ENCODE measurements at regions not wholly inside any gene's neighbourhood (a gene's known extent, or its start where the extent isn't known, plus 50 kb on each side); places are given as distances from the start of the nearest gene placed in this dataset.

DNA sequence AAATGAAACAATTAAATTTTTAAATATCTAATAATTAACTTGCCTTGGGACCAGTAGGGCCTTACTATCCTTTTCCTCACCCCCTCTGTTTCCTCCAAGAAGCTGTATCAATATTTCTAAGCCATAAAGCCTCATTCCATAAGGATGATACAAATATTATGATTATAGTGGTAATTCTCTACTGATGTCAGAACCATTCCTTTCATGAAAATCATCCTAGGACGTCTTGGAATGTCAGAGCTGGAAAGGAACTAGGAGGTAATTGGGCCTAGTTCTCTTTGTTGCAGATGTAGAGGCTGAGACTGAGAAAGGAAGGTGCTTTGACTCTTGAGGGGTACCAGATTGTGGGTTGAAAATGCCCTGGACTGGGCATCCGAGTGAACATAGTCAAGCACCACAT lies 766.7 kb upstream of the GHITM start:
- Histone ChIP-seq H3K27ac (replicated peaks; ENCODE audit: low read length) (no peak overlapping the region), H3K18ac (ENCODE audit: low read length) (no peak overlapping the region), H4K8ac (ENCODE audit: low read depth, low read length) (no peak overlapping the region), H3K9ac (ENCODE audit: low read depth, low read length, poor library complexity) (no peak overlapping the region), H3K79me1 (ENCODE audit: low read depth, low read length) (no peaks in the 10 kb centered on the region), H3K4me2 (ENCODE audit: insufficient read depth, low read length, poor library complexity, severe bottlenecking) (no peak overlapping the region), H2BK12ac (ENCODE audit: low read length) (no peak overlapping the region), H3K9me3 (replicated peaks in 1 of 2; ENCODE audit: control insufficient read depth in 2 of 2, insufficient read depth in 1 of 2, low read depth in 1 of 2, low read length in 2 of 2) (no peaks in the 10 kb centered on the region), H3K4ac (ENCODE audit: low read length) (no peak overlapping the region), H3K27me3 (ENCODE audit: control insufficient read depth in 3 of 3, insufficient read depth in 3 of 3, low read depth in 1 of 3, low read length in 3 of 3) (no peaks in the 10 kb centered on the region), H3K36me3 (replicated peaks in 1 of 2; ENCODE audit: control insufficient read depth in 2 of 2, insufficient read depth in 2 of 2, low read length in 2 of 2) (no peaks in the 10 kb centered on the region), H3K4me1 (ENCODE audit: control insufficient read depth in 2 of 2, insufficient read depth in 1 of 2, low read depth in 1 of 2, low read length in 2 of 2) (no peaks in the 10 kb centered on the region), H2AFZ (ENCODE audit: low read length) (no peak overlapping the region), H3K14ac (ENCODE audit: low read length) (no peak overlapping the region), H2BK15ac (ENCODE audit: low read length) (no peak overlapping the region), H2AK5ac (ENCODE audit: low read depth, low read length) (no peak overlapping the region), H2BK120ac (ENCODE audit: low read depth, low read length) (no peak overlapping the region), H4K91ac (ENCODE audit: low read depth, low read length, poor library complexity) (no peak overlapping the region), H3K4me3 (ENCODE audit: low read length in 2 of 2) (no peak overlapping the region), H2BK5ac (ENCODE audit: low read length) (no peak overlapping the region), H3K23ac (ENCODE audit: low read depth, low read length, poor library complexity) (no peak overlapping the region)
- no CpG with 5 or more reads among the region's 2 CpGs for WGBS, 2 donors (ENCODE audit: extremely low coverage in 2 of 2, insufficient read length in 2 of 2, insufficient replicate concordance in 1 of 2)
- DNase-seq (ENCODE audit: low spot score): no peak

DNA sequence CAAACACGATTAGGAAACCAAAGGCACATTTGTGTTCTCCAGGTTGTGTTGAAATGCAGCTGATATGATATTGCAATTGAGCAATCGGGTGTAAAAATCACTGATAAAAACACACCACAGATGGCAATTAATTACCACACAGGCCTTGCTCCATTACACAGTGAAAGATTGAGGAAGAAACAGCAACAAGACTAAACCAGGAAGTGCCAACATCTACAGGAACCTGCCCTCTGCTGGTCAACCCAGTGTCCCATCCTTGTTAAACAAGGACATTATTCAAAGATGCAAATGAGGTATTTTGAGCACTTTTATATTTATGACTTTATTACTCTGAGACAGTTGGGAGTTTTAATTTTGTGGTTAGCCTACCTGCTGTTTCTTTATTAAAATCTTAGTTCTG lies 765.6 kb upstream of the GHITM start:
- no peak overlapping the region for H3K14ac ChIP-seq (ENCODE audit: low read length)
- WGBS, 2 donors (ENCODE audit: extremely low coverage in 2 of 2, insufficient read length in 2 of 2, insufficient replicate concordance in 1 of 2): no CpG with 5 or more reads among the region's 2 CpGs
- no peak overlapping the region for H2BK5ac ChIP-seq (ENCODE audit: low read length)
- no peak overlapping the region for H2BK120ac ChIP-seq (ENCODE audit: low read depth, low read length)
- H3K4me3 ChIP-seq (ENCODE audit: low read length in 2 of 2): no peak overlapping the region
- DNase-seq (ENCODE audit: low spot score): no peak
- H3K27me3 ChIP-seq (ENCODE audit: control insufficient read depth in 3 of 3, insufficient read depth in 3 of 3, low read depth in 1 of 3, low read length in 3 of 3): no peaks in the 10 kb centered on the region
- no peak overlapping the region for H3K23ac ChIP-seq (ENCODE audit: low read depth, low read length, poor library complexity)
- no peaks in the 10 kb centered on the region for H3K79me1 ChIP-seq (ENCODE audit: low read depth, low read length)
- no peaks in the 10 kb centered on the region for H3K9me3 ChIP-seq (replicated peaks in 1 of 2; ENCODE audit: control insufficient read depth in 2 of 2, insufficient read depth in 1 of 2, low read depth in 1 of 2, low read length in 2 of 2)
- no peak overlapping the region for H2BK15ac ChIP-seq (ENCODE audit: low read length)
- H4K8ac ChIP-seq (ENCODE audit: low read depth, low read length): no peak overlapping the region
- H3K36me3 ChIP-seq (replicated peaks in 1 of 2; ENCODE audit: control insufficient read depth in 2 of 2, insufficient read depth in 2 of 2, low read length in 2 of 2): no peaks in the 10 kb centered on the region
- no peak overlapping the region for H2AK5ac ChIP-seq (ENCODE audit: low read depth, low read length)
- no peak overlapping the region for H3K27ac ChIP-seq (replicated peaks; ENCODE audit: low read length)
- H3K4me1 ChIP-seq (ENCODE audit: control insufficient read depth in 2 of 2, insufficient read depth in 1 of 2, low read depth in 1 of 2, low read length in 2 of 2): no peaks in the 10 kb centered on the region
- no peak overlapping the region for H3K4ac ChIP-seq (ENCODE audit: low read length)
- H3K18ac ChIP-seq (ENCODE audit: low read length): no peak overlapping the region
- no peak overlapping the region for H3K4me2 ChIP-seq (ENCODE audit: insufficient read depth, low read length, poor library complexity, severe bottlenecking)
- H4K91ac ChIP-seq (ENCODE audit: low read depth, low read length, poor library complexity): no peak overlapping the region
- no peak overlapping the region for H2BK12ac ChIP-seq (ENCODE audit: low read length)
- H3K9ac ChIP-seq (ENCODE audit: low read depth, low read length, poor library complexity): no peak overlapping the region
- no peak overlapping the region for H2AFZ ChIP-seq (ENCODE audit: low read length)

GRCh38 chr10:83374741-83375140 lies 764.6 kb upstream of the GHITM start:
- Histone ChIP-seq H3K4me1 (ENCODE audit: control insufficient read depth in 2 of 2, insufficient read depth in 1 of 2, low read depth in 1 of 2, low read length in 2 of 2) (no peaks in the 10 kb centered on the region), H3K23ac (ENCODE audit: low read depth, low read length, poor library complexity) (no peak overlapping the region), H2BK120ac (ENCODE audit: low read depth, low read length) (no peak overlapping the region), H3K36me3 (replicated peaks in 1 of 2; ENCODE audit: control insufficient read depth in 2 of 2, insufficient read depth in 2 of 2, low read length in 2 of 2) (no peaks in the 10 kb centered on the region), H3K79me1 (ENCODE audit: low read depth, low read length) (no peaks in the 10 kb centered on the region), H3K18ac (ENCODE audit: low read length) (no peak overlapping the region), H3K9me3 (replicated peaks in 1 of 2; ENCODE audit: control insufficient read depth in 2 of 2, insufficient read depth in 1 of 2, low read depth in 1 of 2, low read length in 2 of 2) (no peaks in the 10 kb centered on the region), H4K8ac (ENCODE audit: low read depth, low read length) (no peak overlapping the region), H2AFZ (ENCODE audit: low read length) (no peak overlapping the region), H4K91ac (ENCODE audit: low read depth, low read length, poor library complexity) (no peak overlapping the region), H3K4ac (ENCODE audit: low read length) (no peak overlapping the region), H2BK5ac (ENCODE audit: low read length) (no peak overlapping the region), H2AK5ac (ENCODE audit: low read depth, low read length) (no peak overlapping the region), H2BK15ac (ENCODE audit: low read length) (no peak overlapping the region), H3K9ac (ENCODE audit: low read depth, low read length, poor library complexity) (no peak overlapping the region), H2BK12ac (ENCODE audit: low read length) (no peak overlapping the region), H3K27me3 (ENCODE audit: control insufficient read depth in 3 of 3, insufficient read depth in 3 of 3, low read depth in 1 of 3, low read length in 3 of 3) (no peaks in the 10 kb centered on the region), H3K4me2 (ENCODE audit: insufficient read depth, low read length, poor library complexity, severe bottlenecking) (no peak overlapping the region), H3K14ac (ENCODE audit: low read length) (no peak overlapping the region), H3K27ac (replicated peaks; ENCODE audit: low read length) (no peak overlapping the region), H3K4me3 (ENCODE audit: low read length in 2 of 2) (no peak overlapping the region)
- no peak for DNase-seq (ENCODE audit: low spot score)

DNA sequence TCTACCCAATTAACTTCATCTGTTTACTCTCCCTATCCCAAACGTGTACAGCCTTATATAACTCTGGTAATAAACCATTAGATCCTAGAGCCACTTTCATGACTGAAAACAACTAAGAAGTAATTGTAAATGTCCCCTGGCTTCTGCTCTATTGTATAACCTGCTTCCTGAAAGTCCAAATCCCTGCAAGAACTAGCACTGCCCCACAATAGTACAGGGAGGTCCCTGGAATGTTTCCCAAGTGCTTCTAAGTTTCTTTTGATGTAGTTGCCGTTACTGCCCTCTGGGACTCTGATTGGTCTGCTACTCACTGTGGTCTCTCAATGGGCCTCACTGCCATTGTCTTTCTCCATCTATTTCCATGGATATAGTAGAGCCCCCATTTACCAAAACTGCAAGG lies 764.0 kb upstream of the GHITM start:
- H3K4me2 ChIP-seq (ENCODE audit: insufficient read depth, low read length, poor library complexity, severe bottlenecking): no peak overlapping the region
- no peaks in the 10 kb centered on the region for H3K9me3 ChIP-seq (replicated peaks in 1 of 2; ENCODE audit: control insufficient read depth in 2 of 2, insufficient read depth in 1 of 2, low read depth in 1 of 2, low read length in 2 of 2)
- no peak overlapping the region for H3K4me3 ChIP-seq (ENCODE audit: low read length in 2 of 2)
- no peak overlapping the region for H3K4ac ChIP-seq (ENCODE audit: low read length)
- no peak overlapping the region for H3K14ac ChIP-seq (ENCODE audit: low read length)
- H3K27ac ChIP-seq (replicated peaks; ENCODE audit: low read length): no peak overlapping the region
- no peak overlapping the region for H2BK12ac ChIP-seq (ENCODE audit: low read length)
- no peak overlapping the region for H4K91ac ChIP-seq (ENCODE audit: low read depth, low read length, poor library complexity)
- no CpG with 5 or more reads among the region's 2 CpGs for WGBS, 2 donors (ENCODE audit: extremely low coverage in 2 of 2, insufficient read length in 2 of 2, insufficient replicate concordance in 1 of 2)
- no peaks in the 10 kb centered on the region for H3K27me3 ChIP-seq (ENCODE audit: control insufficient read depth in 3 of 3, insufficient read depth in 3 of 3, low read depth in 1 of 3, low read length in 3 of 3)
- H2AFZ ChIP-seq (ENCODE audit: low read length): no peak overlapping the region
- H3K4me1 ChIP-seq (ENCODE audit: control insufficient read depth in 2 of 2, insufficient read depth in 1 of 2, low read depth in 1 of 2, low read length in 2 of 2): no peaks in the 10 kb centered on the region
- no peak for DNase-seq (ENCODE audit: low spot score)
- H2BK15ac ChIP-seq (ENCODE audit: low read length): no peak overlapping the region
- H3K36me3 ChIP-seq (replicated peaks in 1 of 2; ENCODE audit: control insufficient read depth in 2 of 2, insufficient read depth in 2 of 2, low read length in 2 of 2): no peaks in the 10 kb centered on the region
- no peak overlapping the region for H3K18ac ChIP-seq (ENCODE audit: low read length)
- no peak overlapping the region for H2BK5ac ChIP-seq (ENCODE audit: low read length)
- no peak overlapping the region for H3K23ac ChIP-seq (ENCODE audit: low read depth, low read length, poor library complexity)
- H3K79me1 ChIP-seq (ENCODE audit: low read depth, low read length): no peaks in the 10 kb centered on the region
- H3K9ac ChIP-seq (ENCODE audit: low read depth, low read length, poor library complexity): no peak overlapping the region
- no peak overlapping the region for H4K8ac ChIP-seq (ENCODE audit: low read depth, low read length)
- no peak overlapping the region for H2BK120ac ChIP-seq (ENCODE audit: low read depth, low read length)
- H2AK5ac ChIP-seq (ENCODE audit: low read depth, low read length): no peak overlapping the region
